LNCAP (cell line): ENCODE measurements at regions not wholly inside any gene's neighbourhood (a gene's known extent, or its start where the extent isn't known, plus 50 kb on each side); places are given as distances from the start of the nearest gene placed in this dataset.

Source experiments
- TF ChIP-seq, protein P1 (sequence below): fragments of 450-650 bp; IDR thresholded peaks from 2 replicates; pipeline ENCODE4 v1.5.1; 2017; ENCODE audit warnings: mild to moderate bottlenecking

DNA sequence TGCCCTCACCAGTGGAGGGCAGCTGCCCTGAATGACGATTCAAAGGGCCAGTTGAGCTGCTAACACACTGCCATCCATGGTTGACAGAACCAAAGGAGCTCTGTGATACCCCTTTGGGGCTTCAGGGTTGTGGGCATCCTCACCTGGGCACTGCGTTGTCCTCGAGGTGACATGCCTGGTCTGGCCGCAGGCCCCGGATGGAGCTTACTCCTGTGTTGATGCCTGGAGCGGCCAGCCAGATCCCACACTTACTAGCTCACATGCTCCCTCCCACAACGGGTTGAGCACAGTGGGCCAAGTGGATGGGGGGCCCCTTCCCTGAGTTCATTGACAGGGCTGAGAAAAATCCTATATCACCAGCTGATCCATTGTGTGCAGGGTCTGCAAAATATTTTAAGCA, 898.9 kb downstream of the TAF11L14 start:
- TF ChIP-seq, protein P1, sequence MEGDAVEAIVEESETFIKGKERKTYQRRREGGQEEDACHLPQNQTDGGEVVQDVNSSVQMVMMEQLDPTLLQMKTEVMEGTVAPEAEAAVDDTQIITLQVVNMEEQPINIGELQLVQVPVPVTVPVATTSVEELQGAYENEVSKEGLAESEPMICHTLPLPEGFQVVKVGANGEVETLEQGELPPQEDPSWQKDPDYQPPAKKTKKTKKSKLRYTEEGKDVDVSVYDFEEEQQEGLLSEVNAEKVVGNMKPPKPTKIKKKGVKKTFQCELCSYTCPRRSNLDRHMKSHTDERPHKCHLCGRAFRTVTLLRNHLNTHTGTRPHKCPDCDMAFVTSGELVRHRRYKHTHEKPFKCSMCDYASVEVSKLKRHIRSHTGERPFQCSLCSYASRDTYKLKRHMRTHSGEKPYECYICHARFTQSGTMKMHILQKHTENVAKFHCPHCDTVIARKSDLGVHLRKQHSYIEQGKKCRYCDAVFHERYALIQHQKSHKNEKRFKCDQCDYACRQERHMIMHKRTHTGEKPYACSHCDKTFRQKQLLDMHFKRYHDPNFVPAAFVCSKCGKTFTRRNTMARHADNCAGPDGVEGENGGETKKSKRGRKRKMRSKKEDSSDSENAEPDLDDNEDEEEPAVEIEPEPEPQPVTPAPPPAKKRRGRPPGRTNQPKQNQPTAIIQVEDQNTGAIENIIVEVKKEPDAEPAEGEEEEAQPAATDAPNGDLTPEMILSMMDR, result no peak

DNA sequence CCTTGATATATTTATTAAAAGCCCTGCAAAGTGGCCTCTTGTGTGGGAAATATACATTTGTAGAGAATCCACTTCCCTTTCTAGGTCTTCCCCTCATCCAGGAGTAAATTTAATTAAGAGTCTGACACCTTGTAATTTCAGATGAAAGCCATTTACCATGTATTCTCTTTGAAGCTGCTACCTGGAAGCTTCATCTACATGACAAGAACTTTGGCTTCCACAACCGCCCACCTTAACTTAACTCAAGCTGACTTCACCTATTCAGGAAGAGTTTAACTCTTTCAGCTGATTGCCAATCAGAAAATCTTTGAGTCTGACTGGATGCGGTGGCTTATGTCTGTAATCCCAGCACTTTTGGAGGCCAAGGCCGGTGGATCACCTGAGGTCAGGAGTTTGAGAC, 899.9 kb downstream of the TAF11L14 start:
- TF ChIP-seq, protein P1, result no peak

- TF ChIP-seq, protein P1, result no peak
Observed at GRCh38 chr5:18544421-18544820, 910.2 kb downstream of the TAF11L14 start.

- TF ChIP-seq, protein P1, result no peak
Observed at GRCh38 chr5:18546591-18546990, 912.3 kb downstream of the TAF11L14 start.

DNA sequence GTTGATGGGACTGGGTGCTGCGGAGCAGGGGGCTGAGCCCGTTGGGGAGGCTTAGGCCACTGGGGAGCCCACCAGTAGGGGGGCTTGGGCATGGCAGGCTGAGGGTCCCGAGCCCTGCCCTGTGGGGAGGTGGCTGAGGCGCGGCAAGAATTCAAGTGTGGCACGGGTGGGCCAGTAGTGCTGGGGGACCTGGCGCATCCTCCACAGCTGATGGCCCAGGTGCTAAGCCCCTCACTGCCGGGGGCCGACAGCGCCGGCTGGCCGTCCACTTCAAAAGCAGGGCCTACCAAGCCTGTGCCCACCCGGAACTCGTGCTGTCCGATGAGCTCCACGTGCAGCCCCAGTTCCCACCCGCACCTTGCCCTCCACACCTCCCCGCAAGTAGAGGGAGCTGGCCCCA, 917.5 kb downstream of the TAF11L14 start:
- TF ChIP-seq, protein P1, result no peak

DNA sequence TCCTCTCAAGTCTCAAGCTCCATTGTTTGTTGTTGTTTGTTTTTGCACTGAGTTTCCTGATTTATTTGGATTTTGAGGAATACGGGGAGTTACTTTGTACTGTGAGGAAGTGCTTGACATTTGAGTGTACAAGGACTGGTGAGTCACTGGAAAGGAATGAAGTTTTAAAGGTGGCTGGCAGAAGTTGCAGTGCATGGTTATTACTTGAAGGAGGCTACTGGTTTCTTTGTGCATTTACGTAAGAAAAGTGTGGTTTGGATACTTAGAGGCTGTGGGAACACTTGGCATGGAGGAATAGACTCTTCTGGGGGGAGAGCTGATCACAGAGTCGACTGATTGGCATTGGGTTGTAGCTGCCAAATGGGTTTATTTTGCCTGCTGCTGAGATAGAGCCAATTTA, 919.0 kb downstream of the TAF11L14 start:
- TF ChIP-seq, protein P1, result no peak

- TF ChIP-seq, protein P1, result no peak
Observed at GRCh38 chr5:18560602-18561001, 926.3 kb downstream of the TAF11L14 start.

GRCh38 chr5:18563853-18564252, 929.6 kb downstream of the TAF11L14 start:
- TF ChIP-seq, protein P1, result no peak
